ENCODE measurements at regions not wholly inside any gene's neighbourhood (a gene's known extent, or its start where the extent isn't known, plus 50 kb on each side); places are given as distances from the start of the nearest gene placed in this dataset.

DNA sequence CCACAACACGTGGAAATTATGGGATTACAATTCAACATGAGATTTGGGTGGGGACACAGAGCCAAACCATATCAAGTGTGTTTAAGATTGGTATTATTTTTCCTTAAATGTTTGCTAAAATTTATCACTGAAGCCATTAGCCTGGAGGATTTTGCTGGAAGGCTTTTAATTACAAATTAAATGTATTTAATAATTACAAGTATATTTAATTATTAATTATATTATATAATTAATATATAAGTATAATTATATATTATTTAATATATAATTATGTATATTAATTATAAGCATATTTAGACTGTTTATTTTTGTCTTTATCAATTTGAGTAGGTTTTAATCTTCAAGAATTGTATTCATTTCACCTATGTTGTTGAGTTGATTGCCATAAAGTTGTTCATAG is 427.4 kb upstream of the FLRT2 start:
- TF ChIP-seq CHD2 (IDR thresholded peaks at IDR 0.05; ENCODE audit: low read length, partially characterized antibody) (no peak), ZSCAN20 (CRISPR knock-in tag; IDR thresholded peaks at IDR 0.05) (no peak), CHD4 (IDR thresholded peaks at IDR 0.05; ENCODE audit: borderline replicate concordance) (no peak)
- Histone ChIP-seq H3K4me1 (no peaks in the 10 kb centered on the region), H3K4me3 (no peak overlapping the region), H3K27ac (no peak overlapping the region), H3K9me3 (no peaks in the 10 kb centered on the region), H3K4me2 (no peak overlapping the region)
- DNase-seq (ENCODE audit: low read depth in 1 of 2, low spot score in 1 of 2) (no peak), FAIRE-seq (no peak), ATAC-seq (no peak)
- 7% methylated on average over 1 of the region's 1 CpG for WGBS (ENCODE audit: missing lambda C conversion rate)
- POLR2A ChIA-PET, result no interaction called here
- CTCF ChIA-PET, result no interaction called here

DNA sequence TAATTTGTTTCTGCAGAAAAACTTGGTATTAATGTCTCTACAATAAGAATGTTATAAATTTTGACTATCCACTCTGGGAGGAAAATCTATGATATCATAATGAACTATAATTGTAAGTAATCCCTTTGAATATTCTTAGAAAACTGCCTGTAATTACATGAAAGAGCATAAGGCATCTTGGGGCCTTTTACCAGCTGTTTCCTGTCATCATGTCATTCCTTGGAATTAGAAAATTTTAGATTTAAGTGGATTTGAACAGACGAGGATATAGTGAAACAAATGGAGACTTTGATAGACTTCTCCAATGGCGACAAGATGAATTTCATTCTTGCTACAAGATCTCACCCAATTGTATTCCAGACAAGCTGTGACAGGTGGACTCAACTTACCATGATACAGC is 423.4 kb upstream of the FLRT2 start:
- ATAC-seq, result no peak
- ChIA-PET CTCF (no interaction called here), POLR2A (no interaction called here)
- Histone ChIP-seq H3K9me3 (no peaks in the 10 kb centered on the region), H3K4me1 (no peaks in the 10 kb centered on the region), H3K4me2 (no peak overlapping the region), H3K4me3 (no peak overlapping the region), H3K27ac (no peak overlapping the region)
- no peak for DNase-seq (ENCODE audit: low read depth in 1 of 2, low spot score in 1 of 2)
- 11% methylated on average over 2 of the region's 2 CpGs for WGBS (ENCODE audit: missing lambda C conversion rate)
- FAIRE-seq, result no peak
- TF ChIP-seq, protein P1, sequence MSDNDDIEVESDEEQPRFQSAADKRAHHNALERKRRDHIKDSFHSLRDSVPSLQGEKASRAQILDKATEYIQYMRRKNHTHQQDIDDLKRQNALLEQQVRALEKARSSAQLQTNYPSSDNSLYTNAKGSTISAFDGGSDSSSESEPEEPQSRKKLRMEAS (IDR thresholded peaks at IDR 0.05), result no peak
- TF ChIP-seq CBX8 (IDR thresholded peaks at IDR 0.05) (no peak), PHF8 (IDR thresholded peaks at IDR 0.05; ENCODE audit: borderline replicate concordance, low read depth) (no peak), MAFK (IDR thresholded peaks at IDR 0.05; ENCODE audit: partially characterized antibody) (no peak), HOXB5 (CRISPR knock-in tag; IDR thresholded peaks at IDR 0.05) (no peak), HOXB13 (CRISPR knock-in tag; IDR thresholded peaks at IDR 0.05; ENCODE audit: low read depth) (no peak)

DNA sequence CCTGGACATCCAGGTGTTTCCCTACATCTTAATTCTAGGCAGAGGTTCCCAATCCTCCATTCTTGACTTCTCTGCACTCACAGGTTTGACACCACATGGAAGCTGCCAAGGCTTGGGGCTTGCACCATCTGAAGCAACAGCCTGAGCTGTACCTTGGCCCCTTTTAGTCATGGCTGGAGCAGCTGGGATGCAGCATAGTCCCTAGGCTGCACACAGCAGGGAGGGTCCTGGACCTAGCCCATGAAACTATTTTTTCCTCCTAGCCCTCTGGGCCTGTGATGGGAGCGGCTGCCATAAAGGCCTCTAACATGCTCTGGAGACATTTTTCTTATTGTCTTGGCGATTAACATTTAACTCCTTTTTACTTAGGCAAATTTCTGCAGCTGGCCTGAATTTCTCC is 417.2 kb upstream of the FLRT2 start:
- 14% methylated on average over 2 of the region's 2 CpGs for WGBS (ENCODE audit: missing lambda C conversion rate)
- Histone ChIP-seq H3K9me3 (0 out of 3 replicates have a peak, but pooled peaks cover 2% of the 10 kb centered on the region), H3K4me2 (no peak overlapping the region), H3K27ac (no peak overlapping the region), H3K4me3 (no peak overlapping the region), H3K4me1 (no peaks in the 10 kb centered on the region)
- FAIRE-seq, result no peak
- DNase-seq (ENCODE audit: low read depth in 1 of 2, low spot score in 1 of 2), result no peak
- CTCF ChIA-PET, result no interaction called here
- POLR2A ChIA-PET, result no interaction called here
- no peak for ATAC-seq
- TF ChIP-seq RARB (CRISPR knock-in tag; IDR thresholded peaks at IDR 0.05) (no peak), ZFP36 (IDR thresholded peaks at IDR 0.05; ENCODE audit: borderline replicate concordance, partially characterized antibody) (peak; percentile 44), NFE2L2 (conservative IDR thresholded peaks at IDR 0.05; ENCODE audit: low read length) (no peak), ZSCAN20 (CRISPR knock-in tag; IDR thresholded peaks at IDR 0.05) (no peak)
- TF ChIP-seq, protein P2, sequence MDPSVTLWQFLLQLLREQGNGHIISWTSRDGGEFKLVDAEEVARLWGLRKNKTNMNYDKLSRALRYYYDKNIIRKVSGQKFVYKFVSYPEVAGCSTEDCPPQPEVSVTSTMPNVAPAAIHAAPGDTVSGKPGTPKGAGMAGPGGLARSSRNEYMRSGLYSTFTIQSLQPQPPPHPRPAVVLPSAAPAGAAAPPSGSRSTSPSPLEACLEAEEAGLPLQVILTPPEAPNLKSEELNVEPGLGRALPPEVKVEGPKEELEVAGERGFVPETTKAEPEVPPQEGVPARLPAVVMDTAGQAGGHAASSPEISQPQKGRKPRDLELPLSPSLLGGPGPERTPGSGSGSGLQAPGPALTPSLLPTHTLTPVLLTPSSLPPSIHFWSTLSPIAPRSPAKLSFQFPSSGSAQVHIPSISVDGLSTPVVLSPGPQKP (IDR thresholded peaks at IDR 0.05; ENCODE audit: low read depth, low read length), result no peak

DNA sequence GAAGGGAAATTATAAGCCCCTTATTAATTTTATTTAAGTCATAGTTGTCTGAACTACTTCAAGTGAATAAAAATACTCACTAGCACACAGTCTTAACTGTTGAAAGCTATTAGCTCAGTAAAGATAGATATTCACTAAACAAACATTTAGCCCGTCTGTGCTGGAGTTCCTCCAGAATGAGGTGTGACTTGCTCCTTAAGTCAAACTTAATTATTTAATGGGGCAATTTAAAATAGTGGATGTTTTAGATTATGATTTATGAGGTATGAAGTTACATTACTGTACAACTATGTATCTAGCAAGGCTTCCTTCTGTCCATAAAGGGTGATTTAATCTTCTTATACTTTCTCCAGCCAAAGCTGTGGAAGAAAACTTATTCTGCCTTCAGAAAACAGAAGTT is 414.0 kb upstream of the FLRT2 start:
- WGBS (ENCODE audit: missing lambda C conversion rate), result 14% methylated on average over 1 of the region's 1 CpG
- CTCF ChIA-PET, result no interaction called here

More for the DNA sequence above, 414.0 kb upstream of the FLRT2 start:
- FAIRE-seq, result no peak
- ATAC-seq, result no peak
- Histone ChIP-seq H3K9me3 (0 out of 3 replicates have a peak, but pooled peaks cover 2% of the 10 kb centered on the region), H3K4me1 (no peaks in the 10 kb centered on the region), H3K27ac (no peak overlapping the region), H3K4me2 (no peak overlapping the region), H3K4me3 (no peak overlapping the region)
- TF ChIP-seq EHF (CRISPR knock-in tag; IDR thresholded peaks at IDR 0.05) (no peak), TP53 (CRISPR knock-in tag; IDR thresholded peaks at IDR 0.05) (no peak), MAZ (IDR thresholded peaks at IDR 0.05; ENCODE audit: borderline replicate concordance, low read depth, low read length) (no peak), TFCP2L1 (CRISPR knock-in tag; IDR thresholded peaks at IDR 0.05) (no peak), ZNF302 (CRISPR knock-in tag; IDR thresholded peaks at IDR 0.05) (no peak), ESRRA (IDR thresholded peaks at IDR 0.05; ENCODE audit: borderline replicate concordance, low read length) (no peak), EP300 (IDR thresholded peaks at IDR 0.05) (no peak), CEBPB (IDR thresholded peaks at IDR 0.05) (no peak), CHD4 (IDR thresholded peaks at IDR 0.05; ENCODE audit: borderline replicate concordance) (no peak)
- TF ChIP-seq, protein P3, sequence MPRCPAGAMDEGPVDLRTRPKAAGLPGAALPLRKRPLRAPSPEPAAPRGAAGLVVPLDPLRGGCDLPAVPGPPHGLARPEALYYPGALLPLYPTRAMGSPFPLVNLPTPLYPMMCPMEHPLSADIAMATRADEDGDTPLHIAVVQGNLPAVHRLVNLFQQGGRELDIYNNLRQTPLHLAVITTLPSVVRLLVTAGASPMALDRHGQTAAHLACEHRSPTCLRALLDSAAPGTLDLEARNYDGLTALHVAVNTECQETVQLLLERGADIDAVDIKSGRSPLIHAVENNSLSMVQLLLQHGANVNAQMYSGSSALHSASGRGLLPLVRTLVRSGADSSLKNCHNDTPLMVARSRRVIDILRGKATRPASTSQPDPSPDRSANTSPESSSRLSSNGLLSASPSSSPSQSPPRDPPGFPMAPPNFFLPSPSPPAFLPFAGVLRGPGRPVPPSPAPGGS (IDR thresholded peaks at IDR 0.05), result no peak
- TF ChIP-seq, protein P4, sequence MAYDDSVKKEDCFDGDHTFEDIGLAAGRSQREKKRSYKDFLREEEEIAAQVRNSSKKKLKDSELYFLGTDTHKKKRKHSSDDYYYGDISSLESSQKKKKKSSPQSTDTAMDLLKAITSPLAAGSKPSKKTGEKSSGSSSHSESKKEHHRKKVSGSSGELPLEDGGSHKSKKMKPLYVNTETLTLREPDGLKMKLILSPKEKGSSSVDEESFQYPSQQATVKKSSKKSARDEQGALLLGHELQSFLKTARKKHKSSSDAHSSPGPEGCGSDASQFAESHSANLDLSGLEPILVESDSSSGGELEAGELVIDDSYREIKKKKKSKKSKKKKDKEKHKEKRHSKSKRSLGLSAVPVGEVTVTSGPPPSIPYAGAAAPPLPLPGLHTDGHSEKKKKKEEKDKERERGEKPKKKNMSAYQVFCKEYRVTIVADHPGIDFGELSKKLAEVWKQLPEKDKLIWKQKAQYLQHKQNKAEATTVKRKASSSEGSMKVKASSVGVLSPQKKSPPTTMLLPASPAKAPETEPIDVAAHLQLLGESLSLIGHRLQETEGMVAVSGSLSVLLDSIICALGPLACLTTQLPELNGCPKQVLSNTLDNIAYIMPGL (CRISPR knock-in tag; IDR thresholded peaks at IDR 0.05; ENCODE audit: borderline replicate concordance), result no peak
- POLR2A ChIA-PET, result no interaction called here
- no peak for DNase-seq (ENCODE audit: low read depth in 1 of 2, low spot score in 1 of 2)
